ENCODE measurements at regions not wholly inside any gene's neighbourhood (a gene's known extent, or its start where the extent isn't known, plus 50 kb on each side); places are given as distances from the start of the nearest gene placed in this dataset.
"Not testable (repeated sequence)": the region's sequence is repeated elsewhere in the genome, so short reads cannot be mapped to it uniquely, and the experiment has no call there.

GRCh38 chr1:817071-817599 lies 106.6 kb upstream of the SAMD11 start:
- not testable (repeated sequence) for DNase-seq (ENCODE audit: low spot score)

GRCh38 chr1:817658-818617 lies 105.8 kb upstream of the SAMD11 start:
- not testable (repeated sequence) for DNase-seq (ENCODE audit: low spot score)

- no peak for DNase-seq (ENCODE audit: low spot score)
Observed at GRCh38 chr1:818618-819291, 105.0 kb upstream of the SAMD11 start.

- no peak for DNase-seq (ENCODE audit: low spot score)
Observed at GRCh38 chr1:820962-821361, 102.8 kb upstream of the SAMD11 start.

- DNase-seq (ENCODE audit: low spot score): peak; percentile 24
Observed at GRCh38 chr1:826808-827207, 96.9 kb upstream of the SAMD11 start.

- peak; percentile 90 for DNase-seq (ENCODE audit: low spot score)
Observed at GRCh38 chr1:827211-828063, 96.3 kb upstream of the SAMD11 start.

GRCh38 chr1:829324-829723 lies 94.4 kb upstream of the SAMD11 start:
- not testable (repeated sequence) for DNase-seq (ENCODE audit: low spot score)

- not testable (repeated sequence) for DNase-seq (ENCODE audit: low spot score)
Observed at GRCh38 chr1:829932-830331, 93.8 kb upstream of the SAMD11 start.

- not testable (repeated sequence) for DNase-seq (ENCODE audit: low spot score)
Observed at GRCh38 chr1:830750-831149, 93.0 kb upstream of the SAMD11 start.

GRCh38 chr1:831522-831921 lies 92.2 kb upstream of the SAMD11 start:
- DNase-seq (ENCODE audit: low spot score): no peak

GRCh38 chr1:832136-832535 lies 91.6 kb upstream of the SAMD11 start:
- no peak for DNase-seq (ENCODE audit: low spot score)

GRCh38 chr1:833226-833625 lies 90.5 kb upstream of the SAMD11 start:
- not testable (repeated sequence) for DNase-seq (ENCODE audit: low spot score)

GRCh38 chr1:835509-835908 lies 88.2 kb upstream of the SAMD11 start:
- DNase-seq (ENCODE audit: low spot score): peak; percentile 53

GRCh38 chr1:837601-838000 lies 86.1 kb upstream of the SAMD11 start:
- not testable (repeated sequence) for DNase-seq (ENCODE audit: low spot score)

- DNase-seq (ENCODE audit: low spot score): not testable (repeated sequence)
Observed at GRCh38 chr1:838291-838690, 85.4 kb upstream of the SAMD11 start.

GRCh38 chr1:840592-840991 lies 83.1 kb upstream of the SAMD11 start:
- DNase-seq (ENCODE audit: low spot score): not testable (repeated sequence)

GRCh38 chr1:841671-842425 lies 81.9 kb upstream of the SAMD11 start:
- DNase-seq (ENCODE audit: low spot score): not testable (repeated sequence)

- DNase-seq (ENCODE audit: low spot score): not testable (repeated sequence)
Observed at GRCh38 chr1:842799-843198, 80.9 kb upstream of the SAMD11 start.

GRCh38 chr1:843946-844345 lies 79.8 kb upstream of the SAMD11 start:
- not testable (repeated sequence) for DNase-seq (ENCODE audit: low spot score)

- DNase-seq (ENCODE audit: low spot score): no peak
Observed at GRCh38 chr1:844472-845026, 79.2 kb upstream of the SAMD11 start.

- not testable (repeated sequence) for DNase-seq (ENCODE audit: low spot score)
Observed at GRCh38 chr1:845641-846040, 78.1 kb upstream of the SAMD11 start.
